Ishikawa (cell line): ENCODE measurements at regions not wholly inside any gene's neighbourhood (a gene's known extent, or its start where the extent isn't known, plus 50 kb on each side); places are given as distances from the start of the nearest gene placed in this dataset.

Experiments used
- CEBPB ChIP-seq: IDR thresholded peaks from 2 replicates; pipeline ENCODE4 v1.6.1; 2012
- CREB1 ChIP-seq: IDR thresholded peaks from 2 replicates; pipeline ENCODE4 v1.6.1; 2012; ENCODE audit warnings: low read depth
- EGR1 ChIP-seq: IDR thresholded peaks from 2 replicates; pipeline ENCODE4 v1.6.1; 2012
- EP300 ChIP-seq: IDR thresholded peaks from 2 replicates; pipeline ENCODE4 v1.6.1; 2012; ENCODE audit warnings: borderline replicate concordance
- FOXM1 ChIP-seq: IDR thresholded peaks from 2 replicates; pipeline ENCODE4 v1.6.1; 2012; ENCODE audit warnings: low read depth, borderline replicate concordance
- MAX ChIP-seq: IDR thresholded peaks from 2 replicates; pipeline ENCODE4 v1.6.1; 2012
- NFIC ChIP-seq: IDR thresholded peaks from 2 replicates; pipeline ENCODE4 v1.6.1; 2012
- RAD21 ChIP-seq: IDR thresholded peaks from 2 replicates; pipeline ENCODE4 v1.6.1; 2012; ENCODE audit warnings: low read depth
- REST ChIP-seq: IDR thresholded peaks from 2 replicates; pipeline ENCODE4 v1.6.1; 2012; ENCODE audit warnings: low read depth, mild to moderate bottlenecking
- TAF1 ChIP-seq: IDR thresholded peaks from 2 replicates; pipeline ENCODE4 v1.6.1; 2012; ENCODE audit warnings: low read depth, mild to moderate bottlenecking
- TCF12 ChIP-seq: IDR thresholded peaks from 2 replicates; pipeline ENCODE4 v1.6.1; 2012; ENCODE audit warnings: low read depth
- TEAD4 ChIP-seq: IDR thresholded peaks from 2 replicates; pipeline ENCODE4 v1.6.1; 2012
- USF1 ChIP-seq: IDR thresholded peaks from 2 replicates; pipeline ENCODE4 v1.6.1; 2012
- YY1 ChIP-seq: IDR thresholded peaks from 2 replicates; pipeline ENCODE4 v1.6.1; 2012; ENCODE audit warnings: low read depth
- ZBTB7A ChIP-seq: IDR thresholded peaks from 2 replicates; pipeline ENCODE4 v1.6.1; 2012; ENCODE audit warnings: low read depth

GRCh38 chr11:107182978-107183377 is 164.7 kb upstream of the GUCY1A2 start:
- TF ChIP-seq MAX (no peak), FOXM1 (no peak), TAF1 (no peak), ZBTB7A (no peak)

GRCh38 chr11:107180236-107180635 is 162.0 kb upstream of the GUCY1A2 start:
- TF ChIP-seq EGR1 (no peak), REST (no peak), CEBPB (no peak), FOXM1 (no peak), TCF12 (no peak), RAD21 (no peak), NFIC (no peak), CREB1 (no peak), TAF1 (no peak), EP300 (no peak), MAX (no peak), TEAD4 (no peak), YY1 (no peak), USF1 (no peak), ZBTB7A (no peak)

GRCh38 chr11:107179829-107180228 is 161.6 kb upstream of the GUCY1A2 start:
- no peak for TF ChIP-seq TCF12

GRCh38 chr11:107177106-107177477 is 158.8 kb upstream of the GUCY1A2 start:
- TF ChIP-seq TCF12 (no peak), TAF1 (no peak), RAD21 (no peak), YY1 (no peak), ZBTB7A (no peak), EP300 (no peak), USF1 (no peak), CEBPB (no peak)

- no peak for TF ChIP-seq EGR1
- no peak for TF ChIP-seq CREB1
- no peak for TF ChIP-seq FOXM1
- TF ChIP-seq CEBPB, result no peak
- TF ChIP-seq NFIC, result no peak
- TF ChIP-seq EP300, result no peak
These were observed 158.2 kb upstream of the GUCY1A2 start for GRCh38 chr11:107176148-107177105.

- TF ChIP-seq RAD21 (no peak), REST (no peak), TEAD4 (no peak), EP300 (no peak)
These were observed 156.6 kb upstream of the GUCY1A2 start for GRCh38 chr11:107174856-107175255.

GRCh38 chr11:107172996-107173395 is 154.7 kb upstream of the GUCY1A2 start:
- no peak for TF ChIP-seq YY1
- TF ChIP-seq MAX, result no peak
